ENCODE measurements at regions not wholly inside any gene's neighbourhood (a gene's known extent, or its start where the extent isn't known, plus 50 kb on each side); places are given as distances from the start of the nearest gene placed in this dataset.

DNA sequence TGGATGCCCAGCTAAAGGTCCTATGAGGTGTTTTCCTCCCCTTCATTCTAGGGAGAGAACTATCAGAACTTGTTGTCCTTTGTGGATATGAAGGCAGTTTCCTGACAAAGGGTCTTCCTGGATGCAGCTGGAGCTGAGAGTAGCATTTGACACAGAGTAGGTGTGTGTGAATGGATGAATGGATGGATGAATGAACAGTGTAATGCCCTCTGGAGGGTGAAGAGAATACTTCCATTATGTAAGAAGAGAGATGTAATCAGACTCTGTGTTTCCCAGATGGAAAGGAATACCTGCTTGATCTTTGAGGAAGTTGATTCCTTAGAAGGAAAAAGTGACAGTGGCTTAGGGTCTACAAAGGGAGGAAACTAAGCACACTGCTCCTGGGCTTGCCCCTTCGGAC, 55.4 kb upstream of the AADAT start:
- no peak for ATAC-seq

DNA sequence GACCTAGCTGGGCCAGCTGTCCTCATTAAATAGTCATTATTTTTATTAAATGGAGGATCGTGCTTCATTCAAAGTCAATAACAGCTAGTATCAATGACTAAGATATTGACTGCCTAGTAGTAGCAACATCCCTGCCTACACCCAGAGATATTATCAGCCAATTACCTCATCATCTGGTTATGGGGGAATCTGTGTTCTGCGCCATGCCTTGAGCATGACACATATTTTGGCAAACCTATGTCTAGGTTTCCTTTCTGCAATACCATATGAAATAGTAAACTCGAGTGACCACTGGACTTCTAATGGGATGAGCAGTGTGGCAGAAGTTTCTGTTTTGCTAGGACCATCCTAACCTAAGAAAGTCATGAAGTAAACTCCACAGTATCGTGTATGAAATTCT, 50.0 kb upstream of the AADAT start:
- no peak for ATAC-seq

Data from esophagus mucosa (tissue), 1 donor.